HFF-Myc (cell line): ENCODE measurements at regions not wholly inside any gene's neighbourhood (a gene's known extent, or its start where the extent isn't known, plus 50 kb on each side); places are given as distances from the start of the nearest gene placed in this dataset.

Experiments used
- DNase-seq: peaks from one replicate; pipeline ENCODE4 v3.0.0-alpha.2; 2011; ENCODE audit warnings: low read depth; ENCODE audit errors: extremely low read depth
- H3K4me3 ChIP-seq: replicated peaks from 2 replicates; pipeline ENCODE4 v1.5.1; 2011; ENCODE audit warnings: low read depth, mild to moderate bottlenecking, control low read depth, low read length
- TF ChIP-seq, protein P1 (sequence below): IDR thresholded peaks from 2 replicates; pipeline ENCODE4 v1.5.1; 2012; ENCODE audit warnings: mild to moderate bottlenecking, low read depth, low read length, control low read depth; ENCODE audit errors: missing control alignments

DNA sequence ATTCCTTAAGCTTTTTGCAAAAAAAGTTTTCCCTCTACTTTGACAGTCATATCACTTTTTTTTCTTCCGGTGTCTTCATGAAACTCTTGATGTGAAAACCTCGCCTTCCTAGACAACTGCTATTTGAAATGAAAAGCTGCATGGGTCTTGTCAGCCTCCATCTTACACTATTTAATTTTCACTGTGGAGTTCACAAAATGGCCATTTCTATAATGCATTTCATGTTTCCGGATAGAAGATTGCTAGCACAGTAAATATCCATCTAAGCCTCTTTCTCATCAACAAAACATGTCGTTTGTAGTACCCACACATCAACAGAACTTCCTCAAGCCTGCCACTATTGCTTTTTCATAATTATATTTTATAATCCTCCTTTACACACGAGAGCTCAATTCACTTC lies 204.9 kb upstream of the ID4 start:
- no peak for DNase-seq
- no peak overlapping the region for H3K4me3 ChIP-seq
- TF ChIP-seq, protein P1, sequence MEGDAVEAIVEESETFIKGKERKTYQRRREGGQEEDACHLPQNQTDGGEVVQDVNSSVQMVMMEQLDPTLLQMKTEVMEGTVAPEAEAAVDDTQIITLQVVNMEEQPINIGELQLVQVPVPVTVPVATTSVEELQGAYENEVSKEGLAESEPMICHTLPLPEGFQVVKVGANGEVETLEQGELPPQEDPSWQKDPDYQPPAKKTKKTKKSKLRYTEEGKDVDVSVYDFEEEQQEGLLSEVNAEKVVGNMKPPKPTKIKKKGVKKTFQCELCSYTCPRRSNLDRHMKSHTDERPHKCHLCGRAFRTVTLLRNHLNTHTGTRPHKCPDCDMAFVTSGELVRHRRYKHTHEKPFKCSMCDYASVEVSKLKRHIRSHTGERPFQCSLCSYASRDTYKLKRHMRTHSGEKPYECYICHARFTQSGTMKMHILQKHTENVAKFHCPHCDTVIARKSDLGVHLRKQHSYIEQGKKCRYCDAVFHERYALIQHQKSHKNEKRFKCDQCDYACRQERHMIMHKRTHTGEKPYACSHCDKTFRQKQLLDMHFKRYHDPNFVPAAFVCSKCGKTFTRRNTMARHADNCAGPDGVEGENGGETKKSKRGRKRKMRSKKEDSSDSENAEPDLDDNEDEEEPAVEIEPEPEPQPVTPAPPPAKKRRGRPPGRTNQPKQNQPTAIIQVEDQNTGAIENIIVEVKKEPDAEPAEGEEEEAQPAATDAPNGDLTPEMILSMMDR: no peak

DNA sequence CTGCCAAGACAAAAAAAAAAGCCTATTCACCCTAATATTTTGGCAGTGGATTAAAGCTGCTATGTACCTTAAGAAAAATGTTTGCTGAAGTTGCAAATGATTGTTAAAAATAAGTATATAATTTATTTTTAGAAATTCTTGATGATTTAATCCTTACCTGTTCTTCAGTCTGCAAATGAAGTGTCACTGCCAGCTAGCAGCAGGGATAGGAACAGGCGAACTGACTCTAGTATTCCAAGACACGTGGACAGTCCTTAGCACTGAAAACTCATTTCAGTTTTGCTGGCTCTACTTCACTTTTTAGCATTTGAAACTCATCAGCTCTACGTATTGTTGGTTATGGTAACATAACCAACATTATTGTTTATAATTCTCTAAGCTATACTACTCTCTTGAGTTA lies 204.4 kb upstream of the ID4 start:
- H3K4me3 ChIP-seq: no peak overlapping the region
- no peak for DNase-seq
- TF ChIP-seq, protein P1: no peak

DNA sequence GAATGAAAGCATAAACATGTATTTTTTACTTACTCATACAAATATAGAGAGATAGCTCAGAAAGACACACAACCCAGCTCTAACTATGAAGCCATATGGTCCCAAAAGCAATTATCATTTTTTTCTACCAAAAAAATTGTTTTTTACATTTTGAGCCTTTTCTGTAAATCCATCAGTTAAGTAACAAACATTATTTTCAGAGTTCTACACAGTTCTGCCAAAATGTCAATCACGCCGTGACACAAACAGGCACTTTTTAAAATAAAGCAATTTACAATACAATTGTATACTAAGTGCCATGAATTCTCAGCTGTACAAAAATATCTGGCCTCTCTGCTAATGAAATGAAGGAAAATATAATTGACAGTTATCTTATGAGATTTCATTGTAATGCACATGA lies 201.4 kb upstream of the ID4 start:
- no peak overlapping the region for H3K4me3 ChIP-seq
- DNase-seq: no peak
- TF ChIP-seq, protein P1: no peak

DNA sequence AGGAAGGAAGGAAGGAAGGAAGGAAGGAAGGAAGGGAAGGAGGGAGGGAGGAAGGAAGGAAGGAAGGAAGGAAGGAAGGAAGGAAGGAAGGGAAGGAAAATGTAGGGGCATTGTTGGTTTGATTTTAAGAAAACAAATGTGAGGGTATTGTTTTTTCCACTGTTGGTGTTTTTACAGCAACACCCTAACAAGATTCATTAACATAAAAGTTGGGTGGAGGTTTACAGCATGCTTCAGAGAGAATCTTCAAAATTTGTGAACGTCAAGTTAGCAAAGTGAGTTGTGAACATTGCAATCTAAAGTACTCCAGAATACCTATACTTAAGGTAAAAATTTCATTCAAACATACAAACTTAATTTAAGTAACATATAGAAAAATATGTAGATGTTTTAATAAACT lies 200.2 kb upstream of the ID4 start:
- TF ChIP-seq, protein P1: no peak
- H3K4me3 ChIP-seq: no peak overlapping the region

DNA sequence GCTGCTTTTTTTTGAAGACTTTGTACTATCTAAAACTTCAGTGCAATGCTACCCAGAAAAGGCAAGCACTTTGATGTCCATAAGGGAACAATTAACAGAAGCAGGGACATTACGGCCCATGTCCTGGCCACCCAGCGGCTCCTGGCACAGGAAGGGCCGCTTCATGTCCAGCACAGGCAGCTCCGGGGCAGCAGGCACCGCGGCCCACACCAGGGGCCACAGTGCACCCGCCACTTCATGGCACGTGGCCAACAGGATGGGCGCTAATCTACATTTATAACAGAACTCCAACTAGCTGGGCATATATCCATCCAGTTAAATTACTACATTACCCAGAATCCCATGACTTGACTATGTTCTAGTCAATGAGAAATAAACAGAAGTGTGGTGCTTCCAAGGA lies 198.2 kb upstream of the ID4 start:
- TF ChIP-seq, protein P1: no peak

More for the DNA sequence above, 200.2 kb upstream of the ID4 start:
- no peak for DNase-seq

DNA sequence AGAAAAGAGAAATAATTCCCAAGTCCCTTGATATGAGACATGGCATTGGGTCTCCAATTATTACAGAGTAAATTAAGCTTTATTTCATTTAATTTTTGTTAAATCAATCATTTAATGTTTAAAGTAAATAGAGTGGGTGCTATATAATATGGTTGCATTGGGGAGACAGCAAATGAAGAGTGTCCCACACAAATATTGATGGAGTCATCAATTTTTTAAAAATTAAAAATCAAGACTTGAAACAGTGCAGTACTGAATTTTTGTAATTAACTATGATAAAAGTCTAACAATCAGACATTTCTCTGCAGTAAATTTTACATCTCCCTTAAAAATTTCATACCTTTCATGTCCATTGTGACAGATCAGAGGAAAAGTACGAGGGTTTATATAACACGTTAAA lies 193.9 kb upstream of the ID4 start:
- DNase-seq: no peak
- no peak overlapping the region for H3K4me3 ChIP-seq
- TF ChIP-seq, protein P1: no peak

More for the DNA sequence above, 198.2 kb upstream of the ID4 start:
- H3K4me3 ChIP-seq: no peak overlapping the region
- DNase-seq: no peak

DNA sequence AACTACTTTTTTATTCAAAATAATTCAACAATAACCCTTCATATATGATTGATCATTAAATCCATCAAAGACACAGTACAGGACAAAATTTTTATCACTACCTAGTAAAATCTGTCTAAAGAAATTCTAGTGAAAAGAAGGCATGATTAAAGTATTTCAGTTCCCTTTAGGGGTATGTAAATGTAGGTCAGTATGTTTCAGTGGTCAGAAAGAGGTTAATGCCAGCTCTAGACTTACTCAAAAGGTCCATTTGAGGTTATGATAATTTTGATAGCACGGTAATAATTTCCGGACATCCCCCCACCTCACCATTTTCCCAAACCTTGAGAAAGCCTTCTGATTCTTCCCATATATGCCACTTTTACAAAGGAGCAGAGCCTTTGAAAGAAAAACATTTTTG lies 193.5 kb upstream of the ID4 start:
- TF ChIP-seq, protein P1: no peak
- H3K4me3 ChIP-seq: no peak overlapping the region
- DNase-seq: no peak
